Smooth muscle cell (in vitro differentiated cells): ENCODE measurements at regions not wholly inside any gene's neighbourhood (a gene's known extent, or its start where the extent isn't known, plus 50 kb on each side); places are given as distances from the start of the nearest gene placed in this dataset.

Source experiments
- DNase-seq: peaks from one replicate; lab custom pipeline; 2025; ENCODE audit not compliant: unreplicated experiment; lab: John Stamatoyannopoulos, UW
- H2AFZ ChIP-seq: fragments of 200-600 bp; sonication (generic); 2 replicates; pipeline ENCODE4 v1.6.0; 2016; ENCODE audit warnings: antibody characterized with exemption, low read depth, mild to moderate bottlenecking
- H3F3A ChIP-seq: fragments of 200-600 bp; sonication (generic); 2 replicates; pipeline ENCODE4 v1.6.0; 2017; ENCODE audit warnings: antibody characterized with exemption, low read depth
- H3K27ac ChIP-seq: fragments of 200-600 bp; sonication (generic); 2 replicates; pipeline ENCODE4 v1.5.1; 2016; ENCODE audit warnings: low read depth, mild to moderate bottlenecking
- H3K27me3 ChIP-seq: fragments of 200-600 bp; sonication (generic); 2 replicates; pipeline ENCODE4 v1.6.1; 2016; ENCODE audit warnings: low read depth, mild to moderate bottlenecking
- H3K36me3 ChIP-seq: fragments of 200-600 bp; sonication (generic); 2 replicates; pipeline ENCODE4 v1.5.1; 2016; ENCODE audit warnings: low read depth
- H3K4me1 ChIP-seq: fragments of 200-600 bp; sonication (generic); 2 replicates; pipeline ENCODE4 v1.5.1; 2016; ENCODE audit warnings: low read depth
- H3K4me2 ChIP-seq: fragments of 200-600 bp; sonication (generic); 2 replicates; pipeline ENCODE4 v1.6.0; 2016; ENCODE audit warnings: mild to moderate bottlenecking
- H3K4me3 ChIP-seq: fragments of 200-600 bp; sonication (generic); 2 replicates; pipeline ENCODE4 v1.5.1; 2016; ENCODE audit warnings: mild to moderate bottlenecking
- H3K79me2 ChIP-seq: fragments of 200-600 bp; sonication (generic); 2 replicates; pipeline ENCODE4 v1.6.0; 2016; ENCODE audit warnings: low read depth, mild to moderate bottlenecking
- H3K9ac ChIP-seq: fragments of 200-600 bp; sonication (generic); 2 replicates; pipeline ENCODE4 v1.6.0; 2016; ENCODE audit warnings: low read depth
- H3K9me3 ChIP-seq: fragments of 200-600 bp; sonication (generic); replicated peaks from 2 replicates; pipeline ENCODE4 v1.5.1; 2016; ENCODE audit warnings: low read depth
- H4K20me1 ChIP-seq: fragments of 200-600 bp; sonication (generic); 2 replicates; pipeline ENCODE4 v1.6.0; 2016; ENCODE audit warnings: low read depth
- CTCF ChIP-seq: fragments of 200-600 bp; sonication (generic); IDR thresholded peaks from 2 replicates; pipeline ENCODE4 v1.5.1; 2017; ENCODE audit warnings: borderline replicate concordance, mild to moderate bottlenecking, antibody characterized with exemption; ENCODE audit not compliant: insufficient read depth, poor library complexity, severe bottlenecking
- WGBS: methylation state at CpG from one replicate; pipeline ENCODE4 v1.1.7; 2016; ENCODE audit warnings: low lambda C conversion rate; 5-methylcytosine and 5-hydroxymethylcytosine counted together

GRCh38 chr1:72704841-72705477, 422.6 kb upstream of the NEGR1 start:
- Histone ChIP-seq H3K4me3 (no peak overlapping the region), H3K9ac (no peak overlapping the region), H2AFZ (no peak overlapping the region), H3K36me3 (no peaks in the 10 kb centered on the region), H3K27ac (no peak overlapping the region), H4K20me1 (no peaks in the 10 kb centered on the region), H3K79me2 (no peaks in the 10 kb centered on the region), H3K4me1 (no peaks in the 10 kb centered on the region), H3K9me3 (no peaks in the 10 kb centered on the region), H3K27me3 (no peaks in the 10 kb centered on the region), H3F3A (no peaks in the 10 kb centered on the region), H3K4me2 (no peak overlapping the region)
- WGBS, result 87% methylated on average over 3 of the region's 3 CpGs
- no peak for TF ChIP-seq CTCF
- no peak for DNase-seq

GRCh38 chr1:72697410-72697809, 415.1 kb upstream of the NEGR1 start:
- Histone ChIP-seq H3K4me1 (no peaks in the 10 kb centered on the region), H3K27me3 (no peaks in the 10 kb centered on the region), H3K79me2 (no peaks in the 10 kb centered on the region), H3K27ac (no peak overlapping the region), H3K4me3 (no peak overlapping the region), H3K36me3 (no peaks in the 10 kb centered on the region), H4K20me1 (no peaks in the 10 kb centered on the region), H3K9ac (no peak overlapping the region), H3K9me3 (no peaks in the 10 kb centered on the region), H3K4me2 (no peak overlapping the region), H3F3A (no peaks in the 10 kb centered on the region), H2AFZ (no peak overlapping the region)
- no peak for TF ChIP-seq CTCF
- no peak for DNase-seq
- 71% methylated on average over 2 of the region's 2 CpGs for WGBS

GRCh38 chr1:72693899-72694298, 411.6 kb upstream of the NEGR1 start:
- no peak for DNase-seq
- Histone ChIP-seq H4K20me1 (no peaks in the 10 kb centered on the region), H3K4me2 (no peak overlapping the region), H3K36me3 (no peaks in the 10 kb centered on the region), H3K4me3 (no peak overlapping the region), H3K27me3 (no peaks in the 10 kb centered on the region), H3K9me3 (peaks cover 12% of the 10 kb centered on the region), H3F3A (no peaks in the 10 kb centered on the region), H3K4me1 (no peaks in the 10 kb centered on the region), H3K79me2 (no peaks in the 10 kb centered on the region), H2AFZ (no peak overlapping the region), H3K27ac (no peak overlapping the region), H3K9ac (no peak overlapping the region)
- no peak for TF ChIP-seq CTCF
- 41% methylated on average over 1 of the region's 1 CpG for WGBS

GRCh38 chr1:72693376-72693775, 411.0 kb upstream of the NEGR1 start:
- Histone ChIP-seq H3K27me3 (no peaks in the 10 kb centered on the region), H3K79me2 (no peaks in the 10 kb centered on the region), H3F3A (no peaks in the 10 kb centered on the region), H3K27ac (no peak overlapping the region), H3K36me3 (no peaks in the 10 kb centered on the region), H3K4me3 (no peak overlapping the region), H3K9ac (no peak overlapping the region), H3K9me3 (peaks cover 12% of the 10 kb centered on the region), H3K4me2 (no peak overlapping the region), H2AFZ (no peak overlapping the region), H3K4me1 (no peaks in the 10 kb centered on the region), H4K20me1 (no peaks in the 10 kb centered on the region)
- no peak for TF ChIP-seq CTCF
- WGBS, result 67% methylated on average over 2 of the region's 2 CpGs
- DNase-seq, result no peak
